Cardiac septum (tissue), 1 donor: ENCODE measurements at regions not wholly inside any gene's neighbourhood (a gene's known extent, or its start where the extent isn't known, plus 50 kb on each side); places are given as distances from the start of the nearest gene placed in this dataset.
"Not testable (repeated sequence)": the region's sequence is repeated elsewhere in the genome, so short reads cannot be mapped to it uniquely, and the experiment has no call there.

Experiments
- DNase-seq: peaks from one replicate; pipeline ENCODE4 v3.0.0-alpha.2; 2020; ENCODE audit warnings: low spot score
- intact Hi-C: fragments of 100-400 bp; cut with DNase I; formaldehyde crosslinking; loops from one replicate; pipeline ENCODE4 v1.14.0; 2022
- donor health status: DM: no; HTN: no; CAD: no.

DNA sequence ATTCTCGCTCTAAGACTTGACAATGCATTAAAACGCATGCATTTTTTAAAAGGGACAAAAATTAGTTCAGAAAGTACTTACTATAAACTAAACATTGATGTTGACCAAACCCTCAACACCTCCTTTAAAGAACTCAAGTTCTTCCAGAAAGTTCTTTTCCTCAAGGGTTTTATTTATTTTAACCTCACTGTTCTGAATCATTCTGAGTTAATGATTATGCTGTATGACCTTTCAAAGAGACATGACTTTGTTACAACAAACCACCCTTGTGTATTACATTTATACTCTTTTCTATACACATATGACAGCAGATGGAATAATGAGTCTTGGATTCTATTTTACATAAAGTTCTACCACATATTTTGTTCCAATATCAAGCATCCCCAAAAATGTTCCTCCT, 139.8 kb upstream of the CCDC150 start:
- DNase-seq, result no peak
- intact Hi-C loops, result no loop called here

- intact Hi-C loops, result no loop called here
- DNase-seq, result no peak
Observed at GRCh38 chr2:196500686-196501431, 138.7 kb upstream of the CCDC150 start.

DNA sequence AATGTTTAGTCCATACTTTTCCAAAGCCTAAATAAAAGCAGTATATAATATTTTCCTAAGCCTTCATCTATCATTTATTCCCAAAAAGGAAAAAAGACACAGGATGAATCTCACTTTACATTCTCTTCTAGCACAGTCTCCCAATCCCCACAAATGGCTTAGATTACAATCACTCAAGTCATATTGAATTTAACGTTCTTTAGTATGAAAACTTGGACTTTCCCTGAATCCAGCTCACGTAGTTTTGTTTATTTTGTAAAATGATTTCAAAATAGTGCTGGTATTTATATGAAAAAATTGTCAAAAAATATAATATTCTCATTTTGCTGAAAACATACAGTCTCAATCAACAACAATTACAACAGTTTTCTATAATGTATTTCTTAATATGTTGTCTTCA, 137.7 kb upstream of the CCDC150 start:
- no peak for DNase-seq
- intact Hi-C loops, result no loop called here

DNA sequence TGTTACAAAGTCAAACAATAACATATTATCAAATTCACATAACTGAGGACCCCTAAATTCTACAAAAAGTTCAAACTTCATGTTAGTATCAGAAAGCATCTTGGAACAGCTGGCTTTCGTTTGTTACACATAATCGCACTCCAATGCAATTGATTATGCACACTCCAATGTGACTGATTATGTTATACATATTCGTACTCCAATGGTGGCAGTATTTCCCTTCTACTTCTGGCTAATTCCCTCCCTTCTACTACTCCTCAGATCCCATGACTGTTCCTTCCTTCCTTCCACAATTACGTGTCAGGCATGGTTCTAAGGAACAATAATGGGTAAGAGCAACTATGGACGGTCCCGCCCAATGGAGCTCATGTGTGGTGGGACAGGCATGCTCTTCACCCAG, 137.1 kb upstream of the CCDC150 start:
- intact Hi-C loops, result no loop called here
- no peak for DNase-seq

DNA sequence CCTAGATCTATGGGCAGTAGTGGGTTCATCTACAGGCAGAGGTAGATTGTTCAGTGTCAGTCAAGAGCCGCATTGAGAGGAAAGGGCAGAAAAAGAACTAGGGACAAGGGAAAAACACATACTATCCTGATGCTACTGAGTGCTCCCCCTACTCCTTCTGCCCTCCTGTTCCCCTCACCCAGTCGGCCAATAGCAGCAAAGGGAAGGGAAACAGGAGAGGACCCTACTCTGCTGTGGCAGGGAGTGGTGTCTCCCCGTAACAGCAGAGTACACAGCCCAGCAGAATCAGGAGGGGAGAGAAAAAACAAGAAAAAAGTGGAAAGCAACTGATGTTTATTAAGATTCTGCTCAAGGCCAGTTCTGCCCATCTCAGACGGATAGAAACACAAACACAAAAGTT, 136.1 kb upstream of the CCDC150 start:
- intact Hi-C loops, result no loop called here
- DNase-seq, result no peak

GRCh38 chr2:196504788-196505187, 134.7 kb upstream of the CCDC150 start:
- intact Hi-C loops, result no loop called here
- DNase-seq, result no peak

DNA sequence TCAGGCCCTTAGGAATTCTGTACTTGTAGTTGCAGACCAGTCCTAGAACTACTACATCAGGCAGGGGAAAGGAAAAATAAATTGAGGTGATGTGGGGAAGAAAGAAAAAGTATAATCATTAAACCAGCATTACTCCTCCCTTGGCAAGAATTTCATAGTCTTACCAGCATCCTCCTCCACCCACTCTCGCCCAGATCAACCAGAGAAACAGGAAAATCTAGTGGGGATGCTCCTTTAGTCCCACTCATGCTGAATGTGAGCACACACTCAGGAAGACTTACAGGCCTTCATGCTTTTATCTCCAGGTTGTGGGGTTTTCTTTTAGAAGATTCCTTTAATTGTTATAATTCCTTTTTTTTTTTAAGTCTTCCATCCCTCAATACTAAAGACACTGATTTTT, 129.3 kb upstream of the CCDC150 start:
- intact Hi-C loops, result no loop called here

GRCh38 chr2:196511258-196512168, 128.0 kb upstream of the CCDC150 start:
- no peak for DNase-seq
- intact Hi-C loops, result no loop called here

More for the DNA sequence above, 129.3 kb upstream of the CCDC150 start:
- DNase-seq, result no peak

DNA sequence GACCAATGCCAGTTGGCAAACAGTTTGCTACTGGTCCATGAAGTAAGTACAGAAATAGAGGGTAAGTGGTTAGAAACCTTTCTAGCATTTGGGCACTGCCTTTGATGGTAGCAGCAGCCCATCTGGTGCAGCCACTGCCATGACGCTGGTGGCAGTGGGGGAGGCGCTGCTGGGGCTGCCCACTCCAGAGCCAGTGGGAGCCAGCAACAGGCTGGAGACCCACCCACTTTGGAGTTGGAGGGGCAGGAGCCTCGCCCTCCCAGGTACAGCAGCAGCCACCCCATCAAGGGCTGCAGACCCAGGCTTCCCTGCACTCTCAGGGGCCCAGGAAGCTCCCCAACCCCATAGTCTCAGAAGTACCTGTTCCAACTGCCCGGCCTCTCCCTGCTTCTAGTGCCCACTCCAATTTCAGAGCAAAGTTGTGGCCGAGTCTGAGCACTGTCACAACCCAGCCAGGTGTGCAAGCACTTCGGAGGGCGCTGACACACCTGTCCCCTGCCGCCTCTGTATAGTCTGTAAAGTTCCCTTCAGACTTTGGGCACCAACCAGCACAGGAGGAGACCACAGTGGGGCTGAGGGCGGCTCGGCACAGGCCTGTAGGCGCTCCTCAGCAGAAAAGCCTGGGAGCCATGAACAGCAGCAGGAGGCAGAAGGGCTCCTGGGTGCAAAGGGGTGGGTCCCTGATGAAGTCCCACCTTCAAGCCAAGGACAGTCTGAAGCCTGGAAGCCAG, 125.6 kb upstream of the CCDC150 start:
- intact Hi-C loops, result no loop called here
- DNase-seq, result no peak

DNA sequence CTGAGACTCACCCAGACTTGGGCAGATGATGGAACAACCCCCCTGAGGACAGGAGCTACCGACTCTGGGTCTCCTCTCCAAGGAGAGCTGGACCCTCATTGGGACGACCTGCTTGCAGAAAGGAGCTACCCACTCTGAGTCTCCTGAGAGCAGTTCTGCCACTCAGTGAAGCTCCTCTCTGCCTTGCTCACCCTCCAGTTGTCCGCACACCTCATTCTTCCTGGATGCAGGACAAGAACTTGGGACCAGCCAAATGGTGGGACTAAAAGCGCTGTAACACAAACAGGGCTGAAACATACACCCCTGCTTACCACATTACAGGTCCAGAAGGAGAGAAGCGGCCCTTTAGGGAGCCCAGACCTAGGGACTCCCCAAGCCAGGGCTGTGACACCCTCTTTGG, 124.9 kb upstream of the CCDC150 start:
- intact Hi-C loops, result no loop called here
- DNase-seq, result no peak

DNA sequence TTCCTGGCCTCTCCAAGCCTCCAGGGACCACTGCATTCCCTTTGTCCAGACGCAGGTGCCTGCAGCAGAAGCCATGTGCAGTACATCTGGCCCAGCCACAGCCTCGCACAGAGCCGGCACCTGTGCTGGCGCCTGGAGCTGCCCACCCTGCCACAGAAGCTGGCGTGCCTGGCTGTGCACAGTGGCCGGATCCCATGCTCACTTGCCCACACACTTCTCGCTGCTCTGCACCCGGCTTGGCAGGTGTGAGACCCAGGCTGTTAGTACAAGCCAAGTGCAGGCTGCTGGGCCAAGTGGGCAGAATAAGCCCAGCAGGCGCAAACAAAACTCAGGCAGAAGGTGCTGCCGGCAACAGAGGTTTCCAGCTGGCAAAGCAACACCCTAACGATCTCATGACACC, 124.5 kb upstream of the CCDC150 start:
- peak; percentile 76 for DNase-seq

GRCh38 chr2:196515608-196516007, 123.9 kb upstream of the CCDC150 start:
- DNase-seq, result no peak
- intact Hi-C loops, result no loop called here

More for the DNA sequence above, 124.5 kb upstream of the CCDC150 start:
- intact Hi-C loops, result no loop called here

DNA sequence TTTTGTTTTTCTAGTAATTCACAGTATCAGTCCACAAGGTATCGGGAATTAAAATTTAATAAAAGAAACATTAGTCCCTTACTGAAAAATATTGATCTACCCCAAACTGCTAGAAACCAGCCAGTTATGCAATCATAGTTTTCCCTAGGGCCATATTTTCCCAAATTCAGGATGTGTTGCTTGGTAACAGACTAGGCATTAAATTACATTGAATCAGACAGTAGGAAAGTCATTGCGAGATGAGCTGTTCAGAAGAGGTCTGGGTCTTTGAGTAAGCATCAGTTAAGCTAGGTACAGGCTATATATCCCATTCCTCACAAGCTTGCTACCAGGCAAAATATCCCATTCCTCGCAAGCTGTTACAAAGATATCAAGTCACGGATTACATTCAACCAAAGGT, 123.0 kb upstream of the CCDC150 start:
- intact Hi-C loops, result no loop called here
- no peak for DNase-seq

GRCh38 chr2:196520605-196521004, 118.9 kb upstream of the CCDC150 start:
- no peak for DNase-seq
- intact Hi-C loops, result no loop called here

GRCh38 chr2:196526981-196527725, 112.4 kb upstream of the CCDC150 start:
- DNase-seq, result not testable (repeated sequence)

GRCh38 chr2:196528486-196529223, 110.9 kb upstream of the CCDC150 start:
- intact Hi-C loops, result no loop called here
- no peak for DNase-seq

More at GRCh38 chr2:196526981-196527725, 112.4 kb upstream of the CCDC150 start:
- intact Hi-C loops, result not testable (repeated sequence)

DNA sequence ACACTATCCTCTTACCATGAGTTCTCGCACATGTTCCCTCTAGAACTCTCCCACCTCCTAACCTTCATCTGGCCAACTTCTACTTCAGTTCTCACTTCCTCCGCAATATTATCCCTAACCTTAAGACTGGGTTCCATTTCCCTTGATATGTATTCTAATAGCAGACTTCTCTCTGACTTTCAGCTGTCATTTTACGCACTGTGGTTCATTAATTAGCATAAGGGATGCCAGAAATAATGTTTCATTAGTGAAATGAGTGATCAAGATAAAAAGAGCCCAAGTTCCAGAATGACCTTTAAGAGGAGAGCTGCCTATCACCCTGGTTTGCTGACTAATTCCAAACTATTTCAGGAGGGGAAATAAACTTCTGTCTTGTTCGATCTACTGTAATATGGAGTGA, 108.6 kb upstream of the CCDC150 start:
- intact Hi-C loops, result no loop called here
- no peak for DNase-seq

GRCh38 chr2:196533772-196534397, 105.6 kb upstream of the CCDC150 start:
- no peak for DNase-seq
- intact Hi-C loops, result no loop called here
